H1 (cell line): ENCODE measurements at regions not wholly inside any gene's neighbourhood (a gene's known extent, or its start where the extent isn't known, plus 50 kb on each side); places are given as distances from the start of the nearest gene placed in this dataset.

Experiments used
- CTCF ChIA-PET: fragments of 300-600 bp; sonication (Branson Sonifier 250); formaldehyde crosslinking; loops from one replicate; lab custom pipeline; 2021; ENCODE audit not compliant: partially characterized antibody; lab: Charles Lee
- POLR2A ChIA-PET: fragments of 300-600 bp; sonication (Branson Sonifier 250); formaldehyde crosslinking; loops from one replicate; lab custom pipeline; 2021; ENCODE audit warnings: inconsistent platforms; ENCODE audit not compliant: partially characterized antibody; lab: Charles Lee
- DNase-seq, 2 experiments: peaks; one replicate each; pipeline versions ENCODE4 v3.0.0 to v3.0.0-alpha.2; 2010 to 2022; ENCODE audit warnings: low spot score in 2 of 2, low read depth in 1 of 2, mixed read lengths in 1 of 2
- FAIRE-seq: peaks from 2 replicates; lab custom pipeline; 2011; peaks lifted over from hg19 to GRCh38; lab: Jason Lieb, UNC
- H2AFZ ChIP-seq: 2 replicates; pipeline ENCODE4 v1.8.1; 2012; ENCODE audit warnings: low read length, inconsistent platforms
- H2AK5ac ChIP-seq: 2 replicates; pipeline ENCODE4 v1.6.1; 2013; ENCODE audit warnings: low read depth, low read length
- H2BK120ac ChIP-seq: replicated peaks from 2 replicates; pipeline ENCODE3; 2013; ENCODE audit warnings: low read depth, low read length, inconsistent platforms
- H2BK12ac ChIP-seq: 2 replicates; pipeline ENCODE4 v1.6.1; 2013; ENCODE audit warnings: low read depth, low read length
- H2BK15ac ChIP-seq: 2 replicates; pipeline ENCODE4 v1.6.1; 2013; ENCODE audit warnings: low read length
- H2BK20ac ChIP-seq: 2 replicates; pipeline ENCODE4 v1.6.1; 2013; ENCODE audit warnings: low read length
- H2BK5ac ChIP-seq: 2 replicates; pipeline ENCODE4 v1.6.1; 2013; ENCODE audit warnings: low read depth, low read length
- H3K14ac ChIP-seq: 2 replicates; pipeline ENCODE4 v1.6.1; 2013; ENCODE audit warnings: inconsistent platforms; ENCODE audit not compliant: insufficient read length
- H3K18ac ChIP-seq: 2 replicates; pipeline ENCODE4 v1.6.1; 2013; ENCODE audit warnings: low read length; ENCODE audit errors: extremely low read depth
- H3K23ac ChIP-seq: 2 replicates; pipeline ENCODE4 v1.6.1; 2013; ENCODE audit warnings: inconsistent platforms; ENCODE audit not compliant: insufficient read length
- H3K23me2 ChIP-seq: 2 replicates; pipeline ENCODE4 v1.6.1; 2013; ENCODE audit warnings: low read depth, low read length
- H3K27ac ChIP-seq: 2 replicates; pipeline ENCODE4 v1.6.1; 2011; ENCODE audit warnings: low read depth, low read length, inconsistent platforms
- H3K27me3 ChIP-seq, 4 experiments: replicated peaks in 1 of 4; 1 replicate in 1 of 4; 2 replicates in 3 of 4; pipeline versions ENCODE4 v1.6.1 to v1.8.1; 2011 to 2013; ENCODE audit warnings: low read length in 3 of 4, mild to moderate bottlenecking in 3 of 4, inconsistent platforms in 2 of 4, mixed read lengths in 2 of 4, moderate library complexity in 1 of 4; ENCODE audit not compliant: control insufficient read depth in 3 of 4, insufficient read depth in 3 of 4; ENCODE audit errors: extremely low read depth in 1 of 4
- H3K36me3 ChIP-seq, 4 experiments: 2 replicates each; pipeline versions ENCODE4 v1.6.1 to v1.8.1; 2011 to 2013; ENCODE audit warnings: mild to moderate bottlenecking in 4 of 4, low read length in 3 of 4, moderate library complexity in 2 of 4, control low read depth in 1 of 4, inconsistent platforms in 1 of 4; ENCODE audit not compliant: insufficient read depth in 4 of 4, control insufficient read depth in 2 of 4
- H3K4ac ChIP-seq: replicated peaks from 2 replicates; pipeline ENCODE3; 2013; ENCODE audit warnings: low read length, low read depth, mixed read lengths, inconsistent platforms; ENCODE audit not compliant: insufficient read length
- H3K4me1 ChIP-seq, 4 experiments: replicated peaks in 1 of 4; 1 replicate in 1 of 4; 2 replicates in 3 of 4; pipeline versions ENCODE4 v1.6.1 to v1.8.1; 2011 to 2013; ENCODE audit warnings: low read length in 3 of 4, inconsistent platforms in 2 of 4, mixed read lengths in 1 of 4; ENCODE audit not compliant: insufficient read depth in 4 of 4, control insufficient read depth in 3 of 4
- H3K4me2 ChIP-seq, 2 experiments: 2 replicates each; pipeline versions ENCODE4 v1.6.1 to v1.8.1; 2011 to 2013; ENCODE audit warnings: low read depth in 2 of 2, low read length in 2 of 2, control low read depth in 1 of 2, inconsistent platforms in 1 of 2, mild to moderate bottlenecking in 1 of 2; ENCODE audit not compliant: insufficient read depth in 1 of 2
- H3K4me3 ChIP-seq, 4 experiments: fragments of 200-600, 300-600 bp in 1 of 4; sonication (generic), shearing (Covaris generic), sonication (Bioruptor Twin) in 1 of 4; 2 replicates each; pipeline versions ENCODE4 v1.5.1 to v1.8.1; 2011 to 2016; ENCODE audit warnings: low read length in 4 of 4, low read depth in 3 of 4, control low read depth in 2 of 4, inconsistent platforms in 2 of 4, mild to moderate bottlenecking in 2 of 4, mixed read lengths in 1 of 4, moderate library complexity in 1 of 4; ENCODE audit not compliant: insufficient read depth in 2 of 4; ENCODE audit errors: extremely low read depth in 1 of 4
- H3K56ac ChIP-seq: replicated peaks from 2 replicates; pipeline ENCODE3; 2013; ENCODE audit warnings: low read depth, mild to moderate bottlenecking, mixed read lengths, low read length, inconsistent platforms; ENCODE audit not compliant: insufficient read length
- H3K79me1 ChIP-seq: 2 replicates; pipeline ENCODE4 v1.6.1; 2013; ENCODE audit warnings: low read depth, low read length, control low read depth
- H3K79me2 ChIP-seq, 2 experiments: 2 replicates each; pipeline versions ENCODE4 v1.6.1 to v1.8.1; 2012 to 2013; ENCODE audit warnings: low read length in 2 of 2, mild to moderate bottlenecking in 2 of 2, inconsistent platforms in 1 of 2; ENCODE audit not compliant: insufficient read depth in 2 of 2, control insufficient read depth in 1 of 2
- H3K9ac ChIP-seq, 4 experiments: replicated peaks in 1 of 4; 1 replicate in 1 of 4; 2 replicates in 3 of 4; pipeline versions ENCODE4 v1.6.1 to v1.8.1; 2011 to 2013; ENCODE audit warnings: low read depth in 3 of 4, low read length in 3 of 4, control low read depth in 2 of 4, mild to moderate bottlenecking in 2 of 4, moderate library complexity in 2 of 4, inconsistent platforms in 1 of 4; ENCODE audit errors: extremely low read depth in 1 of 4
- H3K9me3 ChIP-seq, 2 experiments: 2 replicates each; pipeline versions ENCODE4 v1.6.1 to v1.8.1; 2012 to 2013; ENCODE audit warnings: mild to moderate bottlenecking in 2 of 2, moderate library complexity in 2 of 2, control low read depth in 1 of 2, inconsistent platforms in 1 of 2, low read depth in 1 of 2, low read length in 1 of 2, mixed read lengths in 1 of 2; ENCODE audit not compliant: insufficient read depth in 2 of 2
- H4K20me1 ChIP-seq, 2 experiments: replicated peaks in 1 of 2; 2 replicates each; pipeline versions ENCODE3 to v1.8.1; 2011 to 2013; ENCODE audit warnings: inconsistent platforms in 2 of 2, low read length in 2 of 2, mild to moderate bottlenecking in 1 of 2; ENCODE audit not compliant: insufficient read depth in 2 of 2, control insufficient read depth in 1 of 2
- H4K5ac ChIP-seq: 2 replicates; pipeline ENCODE4 v1.6.1; 2013; ENCODE audit warnings: low read length, low read depth, mixed read lengths, inconsistent platforms; ENCODE audit not compliant: insufficient read length
- H4K8ac ChIP-seq: 2 replicates; pipeline ENCODE4 v1.8.0; 2013; ENCODE audit warnings: mild to moderate bottlenecking, moderate library complexity, low read length, inconsistent platforms; ENCODE audit not compliant: insufficient read depth; ENCODE audit errors: extremely low read depth
- H4K91ac ChIP-seq: replicated peaks from 2 replicates; pipeline ENCODE3; 2013; ENCODE audit warnings: low read length, mixed read lengths, inconsistent platforms; ENCODE audit not compliant: insufficient read length
- ASH2L ChIP-seq: fragments of 200-600, 300-600 bp; sonication (generic); IDR thresholded peaks from one replicate; pipeline ENCODE4 v1.7.1; 2017; ENCODE audit warnings: low read length
- BRCA1 ChIP-seq: IDR thresholded peaks from 2 replicates; pipeline ENCODE4 v1.6.1; 2012; ENCODE audit warnings: low read depth, low read length, improper control_type of control experiment
- JUND ChIP-seq: IDR thresholded peaks from 2 replicates; pipeline ENCODE4 v1.6.1; 2011; ENCODE audit warnings: mild to moderate bottlenecking, improper control_type of control experiment, low read length
- KDM4A ChIP-seq: IDR thresholded peaks from one replicate; pipeline ENCODE4 v1.7.1; 2012; ENCODE audit warnings: low read depth, mild to moderate bottlenecking, moderate library complexity, low read length, inconsistent platforms; ENCODE audit not compliant: severe bottlenecking
- NRF1 ChIP-seq: IDR thresholded peaks from 2 replicates; pipeline ENCODE4 v1.6.1; 2011; ENCODE audit warnings: mild to moderate bottlenecking, low read depth, low read length, improper control_type of control experiment
- RBBP5 ChIP-seq: IDR thresholded peaks from 2 replicates; pipeline ENCODE4 v1.7.1; 2012; ENCODE audit warnings: low read depth, mild to moderate bottlenecking, inconsistent platforms, low read length, moderate library complexity, borderline replicate concordance
- RXRA ChIP-seq: IDR thresholded peaks from 2 replicates; pipeline ENCODE4 v1.6.1; 2011; ENCODE audit warnings: low read depth, mild to moderate bottlenecking, low read length, moderate library complexity; ENCODE audit not compliant: insufficient read depth
- SIRT6 ChIP-seq: IDR thresholded peaks from one replicate; pipeline ENCODE4 v1.7.1; 2012; ENCODE audit warnings: low read length, inconsistent platforms
- SP1 ChIP-seq: IDR thresholded peaks from 2 replicates; pipeline ENCODE4 v1.6.1; 2011; ENCODE audit warnings: low read depth, low read length
- TAF7 ChIP-seq: optimal IDR thresholded peaks from 2 replicates; pipeline ENCODE3; 2011; ENCODE audit warnings: low read depth, mild to moderate bottlenecking, inconsistent platforms, low read length, moderate library complexity, borderline replicate concordance
- TEAD4 ChIP-seq: IDR thresholded peaks from 2 replicates; pipeline ENCODE4 v1.6.1; 2012; ENCODE audit warnings: low read depth, low read length, inconsistent platforms, mixed read lengths
- WGBS, 2 experiments: shearing (Covaris generic) in 1 of 2; methylation state at CpG; one replicate each; pipeline versions ENCODE4 v1.1.6 to v1.1.7; 2013 to 2015; ENCODE audit warnings: low lambda C conversion rate in 2 of 2, mixed read lengths in 2 of 2, inconsistent platforms in 1 of 2, low coverage in 1 of 2, missing lambda C conversion rate in 1 of 2; ENCODE audit not compliant: insufficient replicate concordance in 2 of 2, insufficient coverage in 1 of 2, insufficient read length in 1 of 2; ENCODE audit errors: extremely low coverage in 1 of 2, missing lambda C conversion rate in 1 of 2; 5-methylcytosine and 5-hydroxymethylcytosine counted together

GRCh38 chr6:169071394-169071793, 182.3 kb downstream of the THBS2 start:
- no peak overlapping the region for H3K18ac ChIP-seq
- no peak overlapping the region for H2BK5ac ChIP-seq
- POLR2A ChIA-PET, result interaction anchor here (0.7 kb wide), 1 partner anchor 88 kb away, joined by 7 read pairs; no protein-coding TSS in a partner anchor
- H2AFZ ChIP-seq, result no peak overlapping the region
- no peak overlapping the region for H3K9ac ChIP-seq
- H4K20me1 ChIP-seq, result no peaks in the 10 kb centered on the region
- no peaks in the 10 kb centered on the region for H3K36me3 ChIP-seq
- DNase-seq (no peak), FAIRE-seq (no peak)
- no peaks in the 10 kb centered on the region for H3K79me1 ChIP-seq
- no peak for TF ChIP-seq TEAD4
- no peak for TF ChIP-seq SP1
- no peak for TF ChIP-seq NRF1
- TF ChIP-seq BRCA1, result no peak
- no peak for TF ChIP-seq KDM4A
- TF ChIP-seq SIRT6, result no peak
- no peak for TF ChIP-seq JUND
- TF ChIP-seq RXRA, result no peak
- TF ChIP-seq RBBP5, result no peak
- no peak for TF ChIP-seq ASH2L
- no peak for TF ChIP-seq TAF7
- no peaks in the 10 kb centered on the region for H3K27me3 ChIP-seq
- no peak overlapping the region for H3K56ac ChIP-seq
- no peaks in the 10 kb centered on the region for H3K79me2 ChIP-seq
- no peak overlapping the region for H3K27ac ChIP-seq
- no peak overlapping the region for H2BK20ac ChIP-seq
- H3K23ac ChIP-seq, result no peak overlapping the region
- H4K91ac ChIP-seq, result no peak overlapping the region
- H2BK15ac ChIP-seq, result no peak overlapping the region
- no peak overlapping the region for H4K8ac ChIP-seq
- no peak overlapping the region for H2BK12ac ChIP-seq
- no peaks in the 10 kb centered on the region for H3K23me2 ChIP-seq
- no peak overlapping the region for H3K4me3 ChIP-seq
- H3K4me1 ChIP-seq, result no peaks in the 10 kb centered on the region; a peak in 1 of 7 replicates
- H2AK5ac ChIP-seq, result no peak overlapping the region
- 88% methylated on average over 7 of the region's 7 CpGs; no CpG with 5 or more reads in 1 of the 2 experiments for WGBS, 2 experiments
- CTCF ChIA-PET, result no interaction called here
- H4K5ac ChIP-seq, result no peak overlapping the region
- no peak overlapping the region for H2BK120ac ChIP-seq
- no peak overlapping the region for H3K14ac ChIP-seq
- no peaks in the 10 kb centered on the region for H3K9me3 ChIP-seq
- no peak overlapping the region for H3K4me2 ChIP-seq
- no peak overlapping the region for H3K4ac ChIP-seq
